HG03039 (cell line): ENCODE measurements at regions not wholly inside any gene's neighbourhood (a gene's known extent, or its start where the extent isn't known, plus 50 kb on each side); places are given as distances from the start of the nearest gene placed in this dataset.
"Not testable (repeated sequence)": the region's sequence is repeated elsewhere in the genome, so short reads cannot be mapped to it uniquely, and the experiment has no call there.

Experiments used
- ATAC-seq: cut with Tn5 transposase; IDR thresholded peaks from one replicate; pipeline ENCODE4 v1.9.1; 2021; ENCODE audit warnings: mild to moderate bottlenecking, moderate library complexity; ENCODE audit not compliant: unreplicated experiment

- no peak for ATAC-seq
Measured at GRCh38 chr3:94779699-94780098, 716.8 kb downstream of the NSUN3 start.

- no peak for ATAC-seq
Measured at GRCh38 chr3:94784274-94784673, 721.4 kb downstream of the NSUN3 start.

DNA sequence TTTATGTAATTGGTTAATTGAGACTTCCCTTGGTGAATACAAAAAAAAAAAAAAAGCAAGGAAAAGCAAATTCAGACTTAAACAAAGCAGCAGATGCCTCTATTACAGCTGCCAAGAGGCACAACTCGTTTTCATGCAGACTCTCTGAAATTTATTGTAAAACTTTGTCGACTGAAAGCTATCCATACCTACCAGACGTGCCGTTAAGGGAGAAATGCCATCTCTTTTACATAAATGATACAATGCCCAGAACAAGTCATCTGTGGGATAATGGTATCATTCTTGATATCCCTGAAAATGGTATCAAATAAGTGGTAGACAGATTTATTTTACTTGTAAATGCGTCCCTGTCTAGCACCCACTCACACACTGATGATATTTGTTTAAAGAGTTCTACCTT is 724.2 kb downstream of the NSUN3 start:
- no peak for ATAC-seq

- ATAC-seq = no peak
Measured at GRCh38 chr3:94787734-94788270, 724.9 kb downstream of the NSUN3 start.

- ATAC-seq = no peak
Measured at GRCh38 chr3:94794563-94794962, 731.7 kb downstream of the NSUN3 start.

DNA sequence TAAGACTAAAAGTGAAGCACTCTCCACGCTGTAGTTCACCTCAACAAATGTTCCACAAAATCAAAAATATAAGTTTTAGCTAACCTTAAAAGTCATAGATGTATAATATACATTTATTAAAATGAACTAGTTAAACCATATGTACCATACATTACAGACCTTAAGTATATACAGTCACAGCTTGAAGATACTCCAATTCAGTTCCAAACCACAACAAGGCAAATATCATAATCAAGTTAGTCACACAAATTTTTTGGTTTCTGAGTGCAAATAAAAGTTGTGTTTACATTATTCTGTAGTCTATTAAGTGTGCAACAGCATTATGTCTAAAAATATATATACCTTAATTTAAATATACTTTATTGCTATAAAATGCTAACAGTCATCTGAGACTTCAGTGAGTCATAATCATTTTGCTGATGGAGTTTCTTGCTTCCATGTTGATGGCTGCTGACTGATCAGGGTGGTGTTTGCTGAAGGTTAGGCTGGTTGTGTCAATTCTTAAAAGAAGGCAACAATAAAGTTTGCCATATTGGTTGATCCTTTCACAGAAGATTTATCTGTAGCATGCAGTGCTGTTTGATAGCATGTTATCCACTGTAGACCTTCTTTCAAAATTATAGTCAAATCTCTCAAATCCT is 736.7 kb downstream of the NSUN3 start:
- no peak for ATAC-seq

GRCh38 chr3:94811836-94812235 is 749.0 kb downstream of the NSUN3 start:
- ATAC-seq = no peak

- ATAC-seq = no peak
Measured at GRCh38 chr3:94821241-94821640, 758.4 kb downstream of the NSUN3 start.

DNA sequence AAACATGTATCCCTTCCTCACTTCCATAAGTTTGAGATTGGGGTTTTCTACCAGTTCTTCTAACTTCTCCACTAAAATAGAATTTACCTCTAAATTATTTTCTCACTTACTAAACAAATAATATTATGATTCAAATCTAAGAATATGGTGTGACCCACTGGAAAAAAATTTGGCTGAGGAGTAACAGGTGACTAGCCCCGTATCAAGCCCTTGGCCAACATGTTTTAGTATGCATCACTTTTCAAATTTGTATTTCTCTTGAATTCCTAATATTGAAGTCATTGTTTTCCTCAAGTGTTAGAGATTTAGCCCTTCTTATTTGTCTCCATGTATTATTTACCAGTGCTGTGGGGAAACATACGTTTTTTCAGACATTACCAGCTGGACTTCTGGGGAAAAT is 759.4 kb downstream of the NSUN3 start:
- ATAC-seq = no peak

DNA sequence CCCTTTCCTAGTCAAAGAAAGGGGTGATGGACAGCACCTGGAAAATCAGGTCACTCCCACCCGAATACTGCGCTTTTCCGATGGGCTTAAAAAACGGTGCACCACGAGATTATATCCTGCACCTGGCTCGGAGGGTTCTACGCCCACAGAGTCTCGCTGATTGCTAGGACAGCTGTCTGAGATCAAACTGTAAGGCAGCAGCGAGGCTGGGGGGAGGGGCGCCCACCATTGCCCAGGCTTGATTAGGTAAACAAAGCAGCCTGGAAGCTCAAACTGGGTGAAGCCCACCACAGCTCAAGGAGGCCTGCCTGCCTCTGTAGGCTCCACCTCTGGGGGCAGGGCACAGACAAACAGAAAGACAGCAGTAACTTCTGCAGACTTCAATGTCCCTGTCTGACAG is 783.4 kb downstream of the NSUN3 start:
- ATAC-seq = not testable (repeated sequence)

GRCh38 chr3:94862703-94863102 is 799.8 kb downstream of the NSUN3 start:
- ATAC-seq = peak; percentile 44

- ATAC-seq = no peak
Measured at GRCh38 chr3:94869059-94869547, 806.2 kb downstream of the NSUN3 start.

DNA sequence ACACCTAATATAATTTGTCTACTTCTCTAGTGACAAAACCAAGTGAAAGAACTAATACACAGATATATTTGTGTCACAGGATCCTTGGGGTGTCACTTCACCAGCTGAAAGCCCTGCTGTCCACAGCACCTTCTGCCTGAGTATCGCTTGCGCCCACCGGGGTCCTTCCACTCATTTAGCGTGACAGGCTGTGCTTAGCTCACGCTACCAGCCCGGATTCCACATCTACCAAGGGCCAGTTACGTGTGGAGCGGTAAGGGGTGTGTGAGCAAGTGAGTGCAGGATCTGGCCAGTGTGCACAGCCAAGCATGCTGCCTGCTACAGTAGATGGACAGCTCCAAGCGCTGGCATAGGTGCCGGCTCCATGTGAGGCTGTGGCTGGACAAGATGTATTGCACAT is 810.9 kb downstream of the NSUN3 start:
- ATAC-seq = no peak

- ATAC-seq = no peak
Measured at GRCh38 chr3:94875149-94875548, 812.3 kb downstream of the NSUN3 start.

DNA sequence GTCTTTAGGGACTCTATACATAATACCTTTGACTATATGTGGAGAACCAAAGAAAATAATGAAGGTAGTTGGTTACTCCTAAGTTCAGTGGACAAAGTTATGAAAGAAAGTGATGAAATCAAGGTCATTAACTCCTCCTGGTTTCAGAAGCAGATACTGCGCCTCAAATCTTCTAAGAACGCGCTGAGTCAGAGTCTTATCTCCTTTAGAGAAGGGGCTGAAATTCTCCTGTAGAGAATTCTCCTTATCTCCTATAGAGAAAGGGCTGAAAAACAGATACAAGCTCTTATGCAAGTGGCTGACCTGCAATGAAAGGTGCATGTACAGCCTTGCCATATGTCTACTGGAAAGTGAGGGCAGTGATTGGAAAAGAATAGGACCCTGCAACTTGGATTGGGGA is 824.2 kb downstream of the NSUN3 start:
- ATAC-seq = no peak

- ATAC-seq = no peak
Measured at GRCh38 chr3:94896994-94897393, 834.1 kb downstream of the NSUN3 start.

- ATAC-seq = no peak
Measured at GRCh38 chr3:94904156-94904674, 841.4 kb downstream of the NSUN3 start.

- no peak for ATAC-seq
Measured at GRCh38 chr3:94909726-94910125, 846.9 kb downstream of the NSUN3 start.

- no peak for ATAC-seq
Measured at GRCh38 chr3:94912656-94913055, 849.8 kb downstream of the NSUN3 start.

DNA sequence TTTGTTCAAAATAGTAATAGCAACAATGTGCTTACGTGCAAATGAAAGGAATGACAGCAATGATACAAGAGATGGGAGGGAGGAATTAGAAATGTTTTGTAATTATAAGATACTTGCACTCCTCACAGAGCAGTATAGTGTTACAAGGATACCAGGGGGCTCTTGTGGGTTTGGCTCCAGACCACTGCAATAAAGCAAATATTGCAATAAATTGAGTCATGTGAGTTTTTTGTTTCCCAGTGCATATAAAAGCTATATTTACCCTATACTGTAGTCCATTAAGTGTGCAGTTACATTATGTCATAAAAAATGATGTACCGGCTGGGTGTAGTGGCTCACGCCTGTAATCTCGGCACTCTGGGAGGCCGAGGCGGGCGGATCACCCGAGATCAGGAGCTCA is 864.3 kb downstream of the NSUN3 start:
- ATAC-seq = no peak

- no peak for ATAC-seq
Measured at GRCh38 chr3:94928921-94929320, 866.1 kb downstream of the NSUN3 start.

DNA sequence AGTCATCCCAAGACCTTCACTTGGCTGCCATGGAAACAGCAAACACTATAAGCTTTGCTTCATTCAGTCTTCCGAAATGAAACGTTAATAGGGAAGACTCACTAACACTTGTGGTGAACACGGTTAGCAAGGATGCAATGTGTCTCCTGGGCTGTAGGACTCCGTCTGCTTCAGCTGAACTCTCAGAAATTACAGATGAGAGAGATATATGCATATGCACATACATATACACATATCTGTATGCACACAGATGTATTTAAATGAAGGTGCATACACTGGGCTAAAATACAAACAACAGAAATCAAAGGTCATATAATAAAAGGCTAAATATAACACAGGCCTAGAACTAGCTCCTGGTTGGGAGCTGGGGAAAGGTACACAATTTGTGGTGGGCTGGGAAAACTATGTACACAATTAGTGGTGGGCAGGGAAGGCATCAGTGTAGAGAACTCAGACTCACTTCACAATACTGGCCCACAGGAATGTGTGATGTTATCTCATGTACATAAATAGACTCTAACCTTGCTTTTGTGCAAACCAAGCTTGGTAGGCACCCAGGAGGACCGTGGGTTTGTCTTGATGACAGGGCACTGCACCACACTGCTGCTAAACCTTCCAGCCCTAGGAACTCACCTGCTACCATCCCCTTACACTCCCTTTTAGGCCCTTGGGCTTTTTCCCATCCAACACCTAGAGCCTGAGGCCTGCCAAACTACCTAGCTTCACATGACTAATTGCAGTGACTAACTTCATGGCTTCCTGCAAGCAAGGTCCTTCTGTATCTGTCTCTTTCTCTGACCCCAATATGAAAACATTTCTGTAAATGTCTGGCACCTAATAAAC is 873.1 kb downstream of the NSUN3 start:
- no peak for ATAC-seq
